WTC11 (cell line): ENCODE measurements at regions not wholly inside any gene's neighbourhood (a gene's known extent, or its start where the extent isn't known, plus 50 kb on each side); places are given as distances from the start of the nearest gene placed in this dataset.

Experiments used
- ATAC-seq: fragments of 200-7000 bp; cut with Tn5 transposase; 2 replicates; pipeline ENCODE4 v1.10.0; 2021; ENCODE audit warnings: mild to moderate bottlenecking, moderate library complexity
- CTCF ChIA-PET: fragments of 300-600 bp; sonication (Branson Sonifier 250); formaldehyde crosslinking; loops from one replicate; lab custom pipeline; 2021; ENCODE audit warnings: antibody characterized with exemption; lab: Charles Lee
- POLR2A ChIA-PET: fragments of 350-600 bp; sonication (Branson Sonifier 250); formaldehyde crosslinking; loops from one replicate; lab custom pipeline; 2021; ENCODE audit warnings: antibody characterized with exemption; lab: Charles Lee
- DNase-seq: peaks from one replicate; pipeline ENCODE4 v3.0.0; 2021; ENCODE audit warnings: low spot score
- H3K27ac Mint-ChIP-seq: 2 replicates; pipeline ENCODE4 v1.8.0; 2021; ENCODE audit warnings: mixed read lengths
- H3K27me3 Mint-ChIP-seq: 2 replicates; pipeline ENCODE4 v1.8.0; 2021; ENCODE audit warnings: low read depth, mild to moderate bottlenecking, moderate library complexity, mixed read lengths
- H3K36me3 Mint-ChIP-seq: 2 replicates; pipeline ENCODE4 v1.8.0; 2021; ENCODE audit warnings: mixed read lengths
- H3K4me1 Mint-ChIP-seq: 2 replicates; pipeline ENCODE4 v1.8.0; 2022; ENCODE audit warnings: mixed read lengths
- H3K4me3 Mint-ChIP-seq: 2 replicates; pipeline ENCODE4 v1.8.0; 2021; ENCODE audit warnings: mild to moderate bottlenecking, moderate library complexity, mixed read lengths
- H3K9me3 Mint-ChIP-seq: 2 replicates; pipeline ENCODE4 v1.8.0; 2021; ENCODE audit warnings: mixed read lengths
- AFF4 ChIP-seq: sonication (generic); formaldehyde crosslinking; IDR thresholded peaks from 2 replicates; pipeline ENCODE4 v1.8.1; 2023; ENCODE audit warnings: mild to moderate bottlenecking, missing genetic modification reagents, borderline replicate concordance
- ATF2 ChIP-seq: sonication (generic); formaldehyde crosslinking; IDR thresholded peaks from 2 replicates; pipeline ENCODE4 v1.8.1; 2022; ENCODE audit warnings: low read depth, missing genetic modification reagents, borderline replicate concordance
- ATF3 ChIP-seq: sonication (generic); formaldehyde crosslinking; conservative IDR thresholded peaks from 2 replicates; pipeline ENCODE4 v1.8.1; 2022; ENCODE audit warnings: mild to moderate bottlenecking, missing genetic modification reagents
- CBFB ChIP-seq: sonication (generic); formaldehyde crosslinking; IDR thresholded peaks from 2 replicates; pipeline ENCODE4 v1.8.1; 2022; ENCODE audit warnings: mild to moderate bottlenecking, low read depth, missing genetic modification reagents
- CREM ChIP-seq: sonication (generic); formaldehyde crosslinking; IDR thresholded peaks from 2 replicates; pipeline ENCODE4 v1.8.1; 2022; ENCODE audit warnings: mild to moderate bottlenecking, missing genetic modification reagents, moderate library complexity
- E2F5 ChIP-seq: sonication (generic); formaldehyde crosslinking; IDR thresholded peaks from 2 replicates; pipeline ENCODE4 v1.8.1; 2022; ENCODE audit warnings: mild to moderate bottlenecking, moderate library complexity, missing genetic modification reagents
- ETV6 ChIP-seq: sonication (generic); formaldehyde crosslinking; IDR thresholded peaks from 2 replicates; pipeline ENCODE4 v1.8.1; 2022; ENCODE audit warnings: mild to moderate bottlenecking, missing genetic modification reagents
- FOXJ3 ChIP-seq: sonication (generic); formaldehyde crosslinking; IDR thresholded peaks from 2 replicates; pipeline ENCODE4 v1.9.0; 2021; ENCODE audit warnings: missing genetic modification reagents, mild to moderate bottlenecking, borderline replicate concordance
- GRHL2 ChIP-seq: fragments of 250-450 bp; sonication (Bioruptor Pico); IDR thresholded peaks from 2 replicates; pipeline ENCODE4 v1.8.0; 2022; ENCODE audit warnings: mild to moderate bottlenecking, moderate library complexity; ENCODE audit not compliant: insufficient replicate concordance, severe bottlenecking
- GTF2I ChIP-seq: fragments of 250-450 bp; sonication (Bioruptor Pico); conservative IDR thresholded peaks from 2 replicates; pipeline ENCODE4 v1.4.0; 2021; ENCODE audit warnings: mild to moderate bottlenecking
- HMGA2 ChIP-seq: fragments of 250-450 bp; sonication (Bioruptor Pico); IDR thresholded peaks from 2 replicates; pipeline ENCODE4 v1.4.0; 2021; ENCODE audit warnings: mild to moderate bottlenecking, moderate library complexity
- MXD4 ChIP-seq: fragments of 250-450 bp; sonication (Bioruptor Pico); IDR thresholded peaks from 2 replicates; pipeline ENCODE4 v1.8.0; 2021; ENCODE audit warnings: mild to moderate bottlenecking, moderate library complexity, borderline replicate concordance
- NFE2L1 ChIP-seq: sonication (generic); formaldehyde crosslinking; IDR thresholded peaks from 2 replicates; pipeline ENCODE4 v1.8.1; 2023; ENCODE audit warnings: missing genetic modification reagents
- NR2C2 ChIP-seq: sonication (generic); formaldehyde crosslinking; IDR thresholded peaks from 2 replicates; pipeline ENCODE4 v1.8.0; 2022; ENCODE audit warnings: mild to moderate bottlenecking, missing genetic modification reagents
- NR3C1 ChIP-seq: sonication (generic); formaldehyde crosslinking; conservative IDR thresholded peaks from 2 replicates; pipeline ENCODE4 v1.8.1; 2023; ENCODE audit warnings: low read depth, mild to moderate bottlenecking, missing genetic modification reagents
- OVOL2 ChIP-seq: fragments of 250-450 bp; sonication (Bioruptor Pico); IDR thresholded peaks from 2 replicates; pipeline ENCODE4 v1.9.0; 2021; ENCODE audit warnings: mild to moderate bottlenecking, borderline replicate concordance
- STAT6 ChIP-seq: sonication (generic); formaldehyde crosslinking; conservative IDR thresholded peaks from 2 replicates; pipeline ENCODE4 v1.8.1; 2023; ENCODE audit warnings: mild to moderate bottlenecking, low read depth, missing genetic modification reagents, moderate library complexity
- TP53 ChIP-seq: sonication (generic); formaldehyde crosslinking; IDR thresholded peaks from 2 replicates; pipeline ENCODE4 v1.8.1; 2023; ENCODE audit warnings: mild to moderate bottlenecking, missing genetic modification reagents
- ZNF219 ChIP-seq: sonication (generic); formaldehyde crosslinking; IDR thresholded peaks from 2 replicates; pipeline ENCODE4 v1.8.0; 2023; ENCODE audit warnings: missing genetic modification reagents, mild to moderate bottlenecking, borderline replicate concordance
- ZNF263 ChIP-seq: sonication (generic); formaldehyde crosslinking; IDR thresholded peaks from 2 replicates; pipeline ENCODE4 v1.8.1; 2022; ENCODE audit warnings: low read depth, mild to moderate bottlenecking, moderate library complexity, missing genetic modification reagents
- ZNF532 ChIP-seq: fragments of 250-450 bp; sonication (Bioruptor Pico); IDR thresholded peaks from 2 replicates; pipeline ENCODE4 v1.9.0; 2021; ENCODE audit warnings: mild to moderate bottlenecking, borderline replicate concordance

- TF ChIP-seq AFF4 (CRISPR knock-in tag) (no peak), ATF2 (CRISPR knock-in tag) (no peak), ETV6 (no peak), HMGA2 (no peak), NFE2L1 (CRISPR knock-in tag) (no peak), GTF2I (CRISPR knock-in tag) (no peak), ZNF219 (CRISPR knock-in tag) (no peak), STAT6 (CRISPR knock-in tag) (no peak)
Measured at GRCh38 chr2:11998626-11999378, 252.4 kb downstream of the LPIN1 start (continued).

- Mint-ChIP-seq H3K27me3 (no peaks in the 10 kb centered on the region), H3K27ac (no peak overlapping the region), H3K4me3 (no peak overlapping the region), H3K9me3 (peaks cover 13% of the 10 kb centered on the region), H3K36me3 (no peaks in the 10 kb centered on the region), H3K4me1 (peaks cover 8% of the 10 kb centered on the region)
- CTCF ChIA-PET, result no interaction called here
- no peak for ATAC-seq
- POLR2A ChIA-PET, result no interaction called here
- DNase-seq, result no peak
- TF ChIP-seq CREM (CRISPR knock-in tag), result no peak
- no peak for TF ChIP-seq CBFB (CRISPR knock-in tag)
- no peak for TF ChIP-seq ATF3 (CRISPR knock-in tag)
- TF ChIP-seq E2F5, result no peak
- no peak for TF ChIP-seq MXD4 (CRISPR knock-in tag)
- no peak for TF ChIP-seq ZNF532 (CRISPR knock-in tag)
- TF ChIP-seq TP53 (CRISPR knock-in tag), result no peak
- TF ChIP-seq ZNF263 (CRISPR knock-in tag), result no peak
- TF ChIP-seq FOXJ3 (CRISPR knock-in tag), result no peak
- no peak for TF ChIP-seq GRHL2 (CRISPR knock-in tag)
- no peak for TF ChIP-seq NR2C2 (CRISPR knock-in tag)
- TF ChIP-seq OVOL2 (CRISPR knock-in tag), result no peak
- TF ChIP-seq NR3C1, result no peak
Measured at GRCh38 chr2:12001621-12002020, 255.2 kb downstream of the LPIN1 start.
